OCI-M1 (cell line): ENCODE measurements at regions not wholly inside any gene's neighbourhood (a gene's known extent, or its start where the extent isn't known, plus 50 kb on each side); places are given as distances from the start of the nearest gene placed in this dataset.

ENCODE experiments used
- DNase-seq: peaks from one replicate; lab custom pipeline; 2025; lab: John Stamatoyannopoulos, UW

GRCh38 chr13:40505196-40505595 lies 161.2 kb downstream of the FOXO1 start:
- no peak for DNase-seq
